Glutamatergic neuron (in vitro differentiated cells): ENCODE measurements at regions not wholly inside any gene's neighbourhood (a gene's known extent, or its start where the extent isn't known, plus 50 kb on each side); places are given as distances from the start of the nearest gene placed in this dataset.

Experiments used
- DNase-seq: peaks from one replicate; pipeline ENCODE4 v3.0.0; 2022
- H3K27ac Mint-ChIP-seq: one replicate; pipeline ENCODE4 v1.8.0; 2020; ENCODE audit warnings: mild to moderate bottlenecking, mixed read lengths, inconsistent platforms; ENCODE audit not compliant: unreplicated experiment
- H3K27me3 Mint-ChIP-seq: one replicate; pipeline ENCODE4 v1.8.0; 2020; ENCODE audit warnings: mild to moderate bottlenecking, moderate library complexity, mixed read lengths, inconsistent platforms; ENCODE audit not compliant: unreplicated experiment
- H3K36me3 Mint-ChIP-seq: one replicate; pipeline ENCODE4 v1.8.0; 2020; ENCODE audit warnings: mild to moderate bottlenecking, mixed read lengths, inconsistent platforms; ENCODE audit not compliant: unreplicated experiment
- H3K4me1 Mint-ChIP-seq: one replicate; pipeline ENCODE4 v1.8.0; 2020; ENCODE audit warnings: mild to moderate bottlenecking, low read depth, mixed read lengths, inconsistent platforms; ENCODE audit not compliant: unreplicated experiment
- H3K4me3 Mint-ChIP-seq: one replicate; pipeline ENCODE4 v1.8.0; 2020; ENCODE audit warnings: mild to moderate bottlenecking, mixed read lengths, inconsistent platforms; ENCODE audit not compliant: unreplicated experiment
- H3K9me3 Mint-ChIP-seq: one replicate; pipeline ENCODE4 v1.8.0; 2020; ENCODE audit warnings: mild to moderate bottlenecking, moderate library complexity, mixed read lengths, inconsistent platforms; ENCODE audit not compliant: unreplicated experiment
- CTCF ChIP-seq: fragments of 200-600 bp; sonication (generic); IDR thresholded peaks from one replicate; pipeline ENCODE4 v1.5.0; 2021; ENCODE audit not compliant: partially characterized antibody, unreplicated experiment

- no peaks in the 10 kb centered on the region for H3K27me3 Mint-ChIP-seq
- DNase-seq = no peak
- H3K4me1 Mint-ChIP-seq = no peaks in the 10 kb centered on the region
- H3K27ac Mint-ChIP-seq = no peak overlapping the region
- TF ChIP-seq CTCF = no peak
- H3K4me3 Mint-ChIP-seq = no peak overlapping the region
- peaks cover 2% of the 10 kb centered on the region for H3K9me3 Mint-ChIP-seq
- H3K36me3 Mint-ChIP-seq = no peaks in the 10 kb centered on the region
Measured at GRCh38 chr13:72639377-72639776, 88.1 kb downstream of the MZT1 start.

GRCh38 chr13:72638059-72638815 lies 89.2 kb downstream of the MZT1 start:
- H3K27ac Mint-ChIP-seq = no peak overlapping the region
- peaks cover 2% of the 10 kb centered on the region for H3K9me3 Mint-ChIP-seq
- DNase-seq = no peak
- no peaks in the 10 kb centered on the region for H3K4me1 Mint-ChIP-seq
- no peak for TF ChIP-seq CTCF
- H3K4me3 Mint-ChIP-seq = no peak overlapping the region
- no peaks in the 10 kb centered on the region for H3K27me3 Mint-ChIP-seq
- H3K36me3 Mint-ChIP-seq = no peaks in the 10 kb centered on the region

GRCh38 chr13:72637561-72637960 lies 89.9 kb downstream of the MZT1 start:
- TF ChIP-seq CTCF = no peak
- peaks cover 2% of the 10 kb centered on the region for H3K9me3 Mint-ChIP-seq
- no peaks in the 10 kb centered on the region for H3K36me3 Mint-ChIP-seq
- H3K27ac Mint-ChIP-seq = no peak overlapping the region
- no peaks in the 10 kb centered on the region for H3K27me3 Mint-ChIP-seq
- no peak for DNase-seq
- H3K4me3 Mint-ChIP-seq = no peak overlapping the region
- no peaks in the 10 kb centered on the region for H3K4me1 Mint-ChIP-seq

GRCh38 chr13:72634859-72635258 lies 92.6 kb downstream of the MZT1 start:
- Mint-ChIP-seq H3K9me3 (peaks cover 4% of the 10 kb centered on the region), H3K36me3 (no peaks in the 10 kb centered on the region), H3K4me1 (no peaks in the 10 kb centered on the region), H3K27me3 (no peaks in the 10 kb centered on the region), H3K4me3 (no peak overlapping the region), H3K27ac (no peak overlapping the region)
- no peak for DNase-seq
- no peak for TF ChIP-seq CTCF

GRCh38 chr13:72622546-72622945 lies 104.9 kb downstream of the MZT1 start:
- H3K4me3 Mint-ChIP-seq = no peak overlapping the region
- H3K36me3 Mint-ChIP-seq = no peaks in the 10 kb centered on the region
- H3K27ac Mint-ChIP-seq = no peak overlapping the region
- no peaks in the 10 kb centered on the region for H3K4me1 Mint-ChIP-seq
- TF ChIP-seq CTCF = no peak
- DNase-seq = no peak
- peaks cover 1% of the 10 kb centered on the region for H3K27me3 Mint-ChIP-seq
- H3K9me3 Mint-ChIP-seq = no peaks in the 10 kb centered on the region
